Activated naive CD4-positive, alpha-beta T cell treated with anti-CD3 and anti-CD28 coated beads for 36 hours (primary cell): ENCODE measurements at regions not wholly inside any gene's neighbourhood (a gene's known extent, or its start where the extent isn't known, plus 50 kb on each side); places are given as distances from the start of the nearest gene placed in this dataset.
"Not testable (repeated sequence)": the region's sequence is repeated elsewhere in the genome, so short reads cannot be mapped to it uniquely, and the experiment has no call there.

ENCODE experiments used
- CTCF ChIA-PET: fragments of 350-600 bp; sonication (Branson Sonifier 250); formaldehyde crosslinking; loops from one replicate; lab custom pipeline; 2021; ENCODE audit warnings: antibody characterized with exemption; lab: Charles Lee
- DNase-seq: peaks from one replicate; pipeline ENCODE4 v3.0.0-alpha.2; 2020
- H3K27ac Mint-ChIP-seq: one replicate; pipeline ENCODE4 v1.8.0; 2021; ENCODE audit warnings: mild to moderate bottlenecking, mixed read lengths
- H3K27me3 Mint-ChIP-seq: one replicate; pipeline ENCODE4 v1.8.0; 2021; ENCODE audit warnings: low read depth, mixed read lengths
- H3K36me3 Mint-ChIP-seq: one replicate; pipeline ENCODE4 v1.8.0; 2021; ENCODE audit warnings: low read depth, mixed read lengths
- H3K4me1 Mint-ChIP-seq: one replicate; pipeline ENCODE4 v1.8.0; 2021; ENCODE audit warnings: low read depth, mixed read lengths
- H3K4me3 Mint-ChIP-seq: one replicate; pipeline ENCODE4 v1.8.0; 2021; ENCODE audit warnings: mild to moderate bottlenecking, moderate library complexity, mixed read lengths
- H3K9me3 Mint-ChIP-seq: one replicate; pipeline ENCODE4 v1.8.0; 2021; ENCODE audit warnings: mixed read lengths
- intact Hi-C: fragments of 100-400 bp; cut with micrococcal nuclease; formaldehyde crosslinking; loops from one replicate; pipeline ENCODE4 v1.15.1; 2023

DNA sequence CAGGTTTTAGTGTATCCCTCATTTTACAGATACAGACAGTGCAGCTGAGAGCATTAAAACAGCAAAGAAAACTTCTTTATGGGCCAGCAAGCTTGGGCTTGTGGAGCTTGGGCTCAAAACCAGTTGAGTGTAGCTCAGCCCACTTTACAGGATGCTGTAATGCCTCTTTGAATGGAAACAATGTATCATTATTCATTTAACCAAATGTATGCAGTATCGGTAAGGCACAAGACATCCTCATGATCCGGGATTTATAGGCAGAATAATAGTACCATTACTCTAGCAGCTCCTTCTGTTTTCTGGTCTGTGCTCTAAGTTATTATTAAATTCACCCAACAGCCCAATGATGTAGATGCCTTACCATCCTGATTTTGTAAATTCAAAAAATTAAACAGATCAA is 575.1 kb upstream of the CDH7 start:
- DNase-seq = no peak
- intact Hi-C loops = no loop called here
- Mint-ChIP-seq H3K36me3 (no peaks in the 10 kb centered on the region), H3K27me3 (no peaks in the 10 kb centered on the region), H3K4me1 (no peaks in the 10 kb centered on the region), H3K9me3 (peaks cover 15% of the 10 kb centered on the region), H3K27ac (no peak overlapping the region), H3K4me3 (no peak overlapping the region)
- CTCF ChIA-PET = no interaction called here

DNA sequence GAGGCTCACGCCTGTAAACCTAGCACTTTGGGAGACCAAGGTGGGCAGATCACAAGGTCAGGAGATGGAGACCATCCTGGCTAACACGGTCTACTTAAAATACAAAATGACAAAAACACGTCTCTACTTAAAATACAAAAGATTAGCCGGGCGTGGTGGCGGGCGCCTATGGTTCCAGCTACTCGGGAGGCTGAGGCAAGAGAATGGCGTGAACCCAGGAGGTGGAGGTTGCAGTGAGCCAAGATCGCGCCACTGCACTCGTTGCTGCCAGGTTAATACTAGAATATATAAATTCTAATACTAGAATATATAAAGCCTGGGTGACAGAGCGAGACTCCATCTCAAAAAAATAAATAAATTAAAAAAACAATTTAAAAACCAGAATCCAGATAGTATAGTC is 588.7 kb upstream of the CDH7 start:
- H3K36me3 Mint-ChIP-seq, intact Hi-C loops: not testable (repeated sequence)

DNA sequence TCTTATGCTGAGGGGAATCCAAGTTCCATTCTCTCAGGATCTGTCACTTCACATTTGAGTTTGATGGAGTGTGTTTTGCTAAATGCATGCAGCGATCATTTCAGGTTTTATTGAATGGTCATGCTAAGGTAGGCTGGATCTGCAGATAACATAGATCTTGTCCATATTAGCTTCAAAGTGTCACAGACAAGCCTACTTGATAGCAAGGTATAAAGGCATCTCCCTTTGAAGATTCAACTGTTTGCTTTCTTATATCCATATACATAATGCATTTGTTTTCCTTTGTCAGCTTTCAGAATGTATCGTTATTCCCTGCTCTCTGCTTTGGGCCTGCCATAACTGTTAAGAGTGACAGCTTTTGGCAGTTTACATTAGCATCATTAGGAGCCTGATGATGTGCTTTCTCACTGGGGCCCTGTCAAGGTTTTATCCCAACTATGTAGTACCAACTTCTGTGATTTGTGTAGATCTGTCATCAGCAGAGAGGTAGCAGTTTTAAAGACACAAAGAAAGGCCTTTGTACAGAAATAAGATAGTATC is 604.3 kb upstream of the CDH7 start:
- H3K36me3 Mint-ChIP-seq = no peaks in the 10 kb centered on the region
- H3K9me3 Mint-ChIP-seq = peaks cover 7% of the 10 kb centered on the region
- no peak overlapping the region for H3K27ac Mint-ChIP-seq
- no peaks in the 10 kb centered on the region for H3K4me1 Mint-ChIP-seq
- no peaks in the 10 kb centered on the region for H3K27me3 Mint-ChIP-seq
- no peak for DNase-seq
- intact Hi-C loops = no loop called here
- no peak overlapping the region for H3K4me3 Mint-ChIP-seq
- CTCF ChIA-PET = no interaction called here

More for the DNA sequence above, 588.7 kb upstream of the CDH7 start:
- H3K4me3 Mint-ChIP-seq, H3K27me3 Mint-ChIP-seq, H3K9me3 Mint-ChIP-seq, CTCF ChIA-PET, DNase-seq, H3K27ac Mint-ChIP-seq, H3K4me1 Mint-ChIP-seq: not testable (repeated sequence)

DNA sequence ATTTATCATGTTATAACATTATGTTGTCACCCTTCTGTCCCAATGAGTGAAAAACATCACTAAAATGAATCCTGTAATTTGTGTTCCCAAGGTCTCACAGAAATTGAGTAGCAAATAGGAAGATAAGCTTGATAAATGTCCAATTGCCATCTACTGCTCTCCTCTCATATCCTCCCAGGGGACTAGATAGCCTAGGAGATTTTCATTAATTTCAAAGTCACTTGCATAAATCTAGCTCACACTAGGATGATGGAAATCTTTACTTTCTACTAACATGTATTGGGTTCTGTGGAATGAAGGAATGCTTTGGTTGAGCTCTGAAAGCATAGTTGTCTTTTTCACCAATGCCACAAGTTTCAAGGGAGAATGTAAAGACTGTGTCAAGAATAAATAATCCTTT is 605.5 kb upstream of the CDH7 start:
- Mint-ChIP-seq H3K27ac (no peak overlapping the region), H3K36me3 (no peaks in the 10 kb centered on the region), H3K27me3 (no peaks in the 10 kb centered on the region), H3K4me3 (no peak overlapping the region), H3K4me1 (no peaks in the 10 kb centered on the region), H3K9me3 (peaks cover 4% of the 10 kb centered on the region)
- DNase-seq = no peak
- intact Hi-C loops = no loop called here
- CTCF ChIA-PET = no interaction called here

DNA sequence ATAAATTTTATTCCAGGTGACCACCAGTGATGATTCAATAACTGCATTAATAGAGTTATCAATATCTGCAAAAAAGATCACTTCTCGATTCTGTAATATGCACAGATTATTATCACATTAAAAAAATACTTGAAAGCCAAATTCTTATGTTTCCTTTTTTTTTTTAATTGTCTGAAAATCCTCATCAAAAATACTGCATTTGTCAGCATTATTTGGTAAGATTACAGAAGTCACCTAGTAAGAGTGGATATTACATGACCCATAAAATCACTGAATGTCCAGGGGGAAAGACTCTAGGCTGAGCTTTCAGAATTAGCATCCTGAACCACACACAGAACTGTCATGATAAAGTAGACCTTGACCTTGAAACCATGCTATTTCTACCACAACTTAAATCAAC is 617.2 kb upstream of the CDH7 start:
- H3K9me3 Mint-ChIP-seq = peaks cover 2% of the 10 kb centered on the region
- CTCF ChIA-PET = no interaction called here
- H3K36me3 Mint-ChIP-seq = no peaks in the 10 kb centered on the region
- DNase-seq = no peak
- H3K27ac Mint-ChIP-seq = no peak overlapping the region
- no peak overlapping the region for H3K4me3 Mint-ChIP-seq
- intact Hi-C loops = no loop called here
- H3K4me1 Mint-ChIP-seq = no peaks in the 10 kb centered on the region
- H3K27me3 Mint-ChIP-seq = no peaks in the 10 kb centered on the region

DNA sequence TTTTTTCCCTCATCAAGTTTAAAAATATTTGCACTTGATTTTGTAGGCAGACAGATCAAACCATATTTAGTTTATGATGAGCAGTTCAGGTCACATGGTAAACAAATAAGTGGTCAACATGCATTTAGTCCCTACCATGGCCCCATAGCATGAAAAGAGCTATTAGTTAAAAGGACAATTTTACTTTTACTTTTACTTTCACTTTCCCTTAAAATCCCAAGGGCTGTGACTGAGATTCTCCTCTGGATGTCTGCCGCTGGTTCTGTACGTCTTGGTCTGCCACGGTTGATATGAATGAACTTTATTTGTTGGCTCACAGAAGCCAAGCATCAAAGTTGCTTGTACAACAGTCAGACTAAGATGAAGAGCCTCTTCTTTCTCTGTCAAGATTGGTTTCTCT is 626.2 kb upstream of the CDH7 start:
- intact Hi-C loops = no loop called here
- Mint-ChIP-seq H3K36me3 (no peaks in the 10 kb centered on the region), H3K27ac (no peak overlapping the region), H3K9me3 (peaks cover 14% of the 10 kb centered on the region), H3K4me3 (no peak overlapping the region), H3K4me1 (no peaks in the 10 kb centered on the region), H3K27me3 (no peaks in the 10 kb centered on the region)
- CTCF ChIA-PET = no interaction called here
- DNase-seq = no peak

DNA sequence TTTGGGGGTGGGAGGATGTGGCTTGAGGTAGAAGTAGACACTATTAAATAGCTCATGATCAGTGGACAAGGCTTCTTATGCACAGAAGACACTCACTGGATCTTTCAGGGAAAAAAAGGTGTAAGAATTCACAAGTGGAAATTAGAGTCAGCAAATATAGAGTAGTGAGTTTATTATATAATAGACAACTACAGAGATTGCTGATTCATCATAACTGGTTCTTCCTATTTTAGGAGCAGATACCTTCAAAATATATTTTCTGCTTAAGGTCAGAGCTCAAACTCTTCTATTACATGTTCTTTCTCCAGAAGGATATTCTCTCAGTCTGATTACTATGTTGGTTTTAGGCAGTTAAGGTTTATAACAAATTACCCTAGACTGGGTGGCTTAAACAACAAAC is 646.9 kb upstream of the CDH7 start:
- Mint-ChIP-seq H3K9me3 (peaks cover 10% of the 10 kb centered on the region), H3K4me3 (no peak overlapping the region), H3K27ac (no peak overlapping the region), H3K36me3 (no peaks in the 10 kb centered on the region), H3K4me1 (no peaks in the 10 kb centered on the region), H3K27me3 (no peaks in the 10 kb centered on the region)
- CTCF ChIA-PET = no interaction called here
- no peak for DNase-seq
- intact Hi-C loops = no loop called here

DNA sequence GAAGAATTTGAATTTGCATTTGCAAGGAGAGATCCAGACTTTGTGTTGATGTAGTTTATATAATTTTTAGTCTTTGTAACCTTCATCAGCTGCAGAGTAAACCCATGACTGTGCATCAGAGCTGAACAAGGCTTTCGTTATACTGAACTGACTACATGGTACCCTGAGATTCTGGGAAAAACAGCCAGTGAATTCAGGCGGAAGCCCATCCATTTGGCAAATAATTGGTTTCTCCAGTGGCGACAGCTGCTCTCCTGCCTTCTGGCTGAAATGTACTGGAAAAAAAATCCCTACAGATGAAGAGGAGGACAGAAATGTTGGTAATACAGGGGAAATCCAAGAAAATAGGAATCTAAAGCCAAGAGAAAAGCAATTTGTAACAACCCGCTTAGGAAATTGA is 657.5 kb upstream of the CDH7 start:
- Mint-ChIP-seq H3K27me3 (no peaks in the 10 kb centered on the region), H3K4me3 (no peak overlapping the region), H3K36me3 (no peaks in the 10 kb centered on the region), H3K27ac (no peak overlapping the region), H3K4me1 (no peaks in the 10 kb centered on the region), H3K9me3 (peaks cover 3% of the 10 kb centered on the region)
- CTCF ChIA-PET = no interaction called here
- intact Hi-C loops = loop anchor here (5.0 kb wide), 1 partner anchor 1076 kb away; no protein-coding TSS in a partner anchor
- DNase-seq = no peak

DNA sequence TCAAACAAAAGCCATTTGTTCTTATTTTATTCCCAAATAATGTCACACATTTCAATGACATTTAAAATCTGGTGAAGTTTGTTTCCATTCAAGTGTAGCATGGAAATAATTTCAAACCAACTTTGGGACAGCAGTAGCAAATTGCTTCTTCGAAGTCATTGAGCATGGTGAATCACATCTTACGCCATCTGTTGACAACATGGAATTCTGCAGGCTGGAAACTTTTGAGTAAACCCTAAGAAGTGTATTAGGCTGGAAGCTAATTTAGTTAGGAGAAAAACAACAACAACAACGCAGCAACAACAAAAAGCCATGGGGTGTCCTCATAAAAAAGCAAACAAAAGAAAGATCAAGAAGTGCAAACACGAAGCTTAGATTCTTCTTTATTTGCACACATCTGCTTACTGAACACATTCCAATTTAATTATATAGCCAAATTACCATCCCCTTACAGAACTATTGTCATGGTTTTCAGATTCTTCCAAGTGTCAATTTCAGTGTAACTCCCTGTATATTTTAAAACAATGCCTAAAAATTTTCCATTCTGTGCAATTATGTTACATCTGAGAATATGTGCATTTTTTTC is 659.0 kb upstream of the CDH7 start:
- CTCF ChIA-PET = interaction anchor here (0.6 kb wide), 1 partner anchor 155 kb away, joined by 4 read pairs; no protein-coding TSS in a partner anchor
- Mint-ChIP-seq H3K4me3 (no peak overlapping the region), H3K27ac (no peak overlapping the region), H3K4me1 (no peaks in the 10 kb centered on the region), H3K9me3 (peaks cover 3% of the 10 kb centered on the region), H3K36me3 (no peaks in the 10 kb centered on the region), H3K27me3 (no peaks in the 10 kb centered on the region)
- intact Hi-C loops = loop anchor here (5.0 kb wide), 1 partner anchor 1075 kb away; no protein-coding TSS in a partner anchor
- peak; percentile 4 for DNase-seq

DNA sequence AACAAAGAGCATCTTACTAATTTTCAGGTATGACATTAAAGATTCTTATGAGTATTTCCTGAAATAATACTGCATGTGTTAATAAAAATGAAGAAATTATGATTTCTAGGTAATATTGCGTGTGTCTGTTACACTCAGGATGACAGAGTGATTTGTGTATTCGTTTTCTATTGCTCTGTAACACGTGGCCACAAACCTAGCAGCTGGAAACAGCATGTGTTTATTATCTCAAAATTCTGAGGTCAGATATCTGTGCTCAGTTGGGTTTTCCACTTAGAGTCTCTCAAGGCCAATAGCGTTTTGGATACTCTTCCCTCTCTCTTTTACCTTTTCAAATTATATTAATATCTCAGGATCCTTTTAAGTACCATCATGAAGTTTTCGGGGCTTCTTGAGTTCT is 667.9 kb upstream of the CDH7 start:
- CTCF ChIA-PET = no interaction called here
- H3K27ac Mint-ChIP-seq = no peak overlapping the region
- no peak for DNase-seq
- H3K4me3 Mint-ChIP-seq = no peak overlapping the region
- no peaks in the 10 kb centered on the region for H3K36me3 Mint-ChIP-seq
- no peaks in the 10 kb centered on the region for H3K4me1 Mint-ChIP-seq
- intact Hi-C loops = no loop called here
- no peaks in the 10 kb centered on the region for H3K9me3 Mint-ChIP-seq
- H3K27me3 Mint-ChIP-seq = no peaks in the 10 kb centered on the region

DNA sequence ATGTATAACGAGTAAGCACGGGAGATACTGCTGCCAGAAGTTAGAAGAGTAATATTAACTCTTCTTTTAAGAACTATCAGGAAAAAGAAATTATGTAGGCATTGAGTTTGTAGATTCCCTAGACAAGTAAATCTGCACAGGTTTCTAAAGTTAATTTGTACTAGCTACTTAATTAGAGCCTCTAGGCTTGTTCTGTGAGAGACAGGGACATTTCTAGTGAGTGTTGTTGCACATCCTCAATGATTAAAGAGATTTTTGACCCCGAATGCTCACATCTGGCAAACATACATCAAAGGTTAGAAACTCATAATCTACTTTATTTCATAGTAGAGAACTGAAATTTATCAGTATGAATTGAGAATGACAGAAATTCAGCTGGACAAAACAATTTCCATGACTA is 669.0 kb upstream of the CDH7 start:
- Mint-ChIP-seq H3K9me3 (no peaks in the 10 kb centered on the region), H3K27me3 (no peaks in the 10 kb centered on the region), H3K27ac (no peak overlapping the region), H3K4me1 (no peaks in the 10 kb centered on the region), H3K4me3 (no peak overlapping the region), H3K36me3 (no peaks in the 10 kb centered on the region)
- no peak for DNase-seq
- CTCF ChIA-PET = no interaction called here
- intact Hi-C loops = no loop called here

DNA sequence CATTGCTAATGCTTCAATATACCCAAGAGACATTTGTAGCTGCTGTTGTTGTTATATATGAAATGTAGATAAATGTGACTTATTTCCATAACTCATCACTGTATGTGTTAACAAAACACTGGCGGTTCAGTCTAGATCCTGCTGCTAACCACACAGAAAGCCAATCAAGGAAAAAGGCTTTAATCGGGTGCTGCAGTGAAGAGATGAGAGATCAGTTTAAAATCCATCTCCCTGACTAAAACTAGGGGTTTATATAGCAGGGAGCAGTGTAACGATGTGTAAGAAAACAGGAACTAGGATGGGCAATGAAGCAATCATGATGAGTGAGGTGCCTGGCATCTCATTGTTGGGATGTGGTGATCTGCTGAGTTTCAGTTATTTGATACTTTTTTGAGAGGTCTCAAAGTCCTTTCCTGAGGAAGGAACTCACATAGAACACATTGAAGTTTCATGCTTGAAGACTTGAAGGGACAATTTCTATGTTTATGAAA is 677.7 kb upstream of the CDH7 start:
- peaks cover 2% of the 10 kb centered on the region for H3K9me3 Mint-ChIP-seq
- H3K36me3 Mint-ChIP-seq = no peaks in the 10 kb centered on the region
- DNase-seq = no peak
- H3K27ac Mint-ChIP-seq = no peak overlapping the region
- H3K4me1 Mint-ChIP-seq = no peaks in the 10 kb centered on the region
- H3K4me3 Mint-ChIP-seq = no peak overlapping the region
- intact Hi-C loops = no loop called here
- CTCF ChIA-PET = no interaction called here
- H3K27me3 Mint-ChIP-seq = no peaks in the 10 kb centered on the region

DNA sequence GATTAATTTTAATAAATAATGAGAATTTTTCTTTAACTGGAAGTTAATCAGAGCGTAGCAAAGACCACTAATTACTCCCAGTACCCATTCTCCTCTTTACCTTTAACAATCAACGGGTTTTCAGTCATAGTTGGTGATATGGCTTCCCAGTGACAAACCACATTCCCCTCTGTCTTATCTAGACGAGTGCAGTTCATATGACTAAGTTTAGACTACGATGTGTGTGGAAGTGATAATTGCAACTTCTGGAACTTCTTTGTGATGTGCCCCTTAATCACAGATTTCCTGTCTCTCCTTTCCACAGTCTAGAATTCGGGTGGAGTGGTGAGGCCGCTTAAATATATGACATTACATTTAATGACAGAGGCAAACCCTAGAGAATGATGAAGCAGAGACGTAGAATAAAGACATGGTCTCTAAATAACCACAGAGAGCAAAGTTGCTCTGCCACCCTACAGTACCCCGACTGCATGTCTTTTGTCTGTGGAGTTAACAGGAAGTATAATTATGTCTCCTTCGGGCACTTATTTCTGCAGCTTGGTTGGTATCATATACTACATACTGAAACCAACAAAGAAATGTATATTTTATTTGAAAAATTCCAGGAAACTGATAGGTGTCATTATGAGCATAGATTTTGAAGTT is 693.3 kb upstream of the CDH7 start:
- H3K27ac Mint-ChIP-seq = no peak overlapping the region
- peaks cover 10% of the 10 kb centered on the region for H3K9me3 Mint-ChIP-seq
- CTCF ChIA-PET = no interaction called here
- intact Hi-C loops = no loop called here
- H3K4me3 Mint-ChIP-seq = no peak overlapping the region
- no peaks in the 10 kb centered on the region for H3K36me3 Mint-ChIP-seq
- H3K4me1 Mint-ChIP-seq = no peaks in the 10 kb centered on the region
- no peak for DNase-seq
- no peaks in the 10 kb centered on the region for H3K27me3 Mint-ChIP-seq
